ENCODE measurements at regions not wholly inside any gene's neighbourhood (a gene's known extent, or its start where the extent isn't known, plus 50 kb on each side); places are given as distances from the start of the nearest gene placed in this dataset.

DNA sequence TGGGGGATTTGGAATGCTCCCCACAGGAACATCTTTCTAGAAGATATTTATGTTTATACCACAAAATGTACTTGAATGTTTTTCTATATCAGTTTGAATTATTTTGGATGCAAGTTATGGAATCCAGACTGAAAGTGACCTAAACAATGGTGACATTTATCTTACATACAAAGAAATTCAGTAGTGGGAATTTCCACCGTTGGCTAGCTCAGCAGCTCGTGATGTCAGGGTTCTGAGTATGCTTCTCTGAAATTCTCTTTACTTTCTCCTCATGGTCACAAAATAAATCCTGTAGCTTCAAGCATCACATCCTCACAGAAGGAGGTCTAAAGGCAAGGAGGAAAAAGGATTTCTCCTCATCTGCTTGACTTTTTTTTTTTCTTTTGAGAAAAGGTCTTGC lies 105.3 kb downstream of the AKAIN1 start:
- TF ChIP-seq, protein P1, sequence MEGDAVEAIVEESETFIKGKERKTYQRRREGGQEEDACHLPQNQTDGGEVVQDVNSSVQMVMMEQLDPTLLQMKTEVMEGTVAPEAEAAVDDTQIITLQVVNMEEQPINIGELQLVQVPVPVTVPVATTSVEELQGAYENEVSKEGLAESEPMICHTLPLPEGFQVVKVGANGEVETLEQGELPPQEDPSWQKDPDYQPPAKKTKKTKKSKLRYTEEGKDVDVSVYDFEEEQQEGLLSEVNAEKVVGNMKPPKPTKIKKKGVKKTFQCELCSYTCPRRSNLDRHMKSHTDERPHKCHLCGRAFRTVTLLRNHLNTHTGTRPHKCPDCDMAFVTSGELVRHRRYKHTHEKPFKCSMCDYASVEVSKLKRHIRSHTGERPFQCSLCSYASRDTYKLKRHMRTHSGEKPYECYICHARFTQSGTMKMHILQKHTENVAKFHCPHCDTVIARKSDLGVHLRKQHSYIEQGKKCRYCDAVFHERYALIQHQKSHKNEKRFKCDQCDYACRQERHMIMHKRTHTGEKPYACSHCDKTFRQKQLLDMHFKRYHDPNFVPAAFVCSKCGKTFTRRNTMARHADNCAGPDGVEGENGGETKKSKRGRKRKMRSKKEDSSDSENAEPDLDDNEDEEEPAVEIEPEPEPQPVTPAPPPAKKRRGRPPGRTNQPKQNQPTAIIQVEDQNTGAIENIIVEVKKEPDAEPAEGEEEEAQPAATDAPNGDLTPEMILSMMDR (IDR thresholded peaks at IDR 0.05), result no peak
- no peak for TF ChIP-seq POLR2A (IDR thresholded peaks at IDR 0.05)
- no peak for TF ChIP-seq EP300 (IDR thresholded peaks at IDR 0.05)
